ENCODE measurements at regions not wholly inside any gene's neighbourhood (a gene's known extent, or its start where the extent isn't known, plus 50 kb on each side); places are given as distances from the start of the nearest gene placed in this dataset.

DNA sequence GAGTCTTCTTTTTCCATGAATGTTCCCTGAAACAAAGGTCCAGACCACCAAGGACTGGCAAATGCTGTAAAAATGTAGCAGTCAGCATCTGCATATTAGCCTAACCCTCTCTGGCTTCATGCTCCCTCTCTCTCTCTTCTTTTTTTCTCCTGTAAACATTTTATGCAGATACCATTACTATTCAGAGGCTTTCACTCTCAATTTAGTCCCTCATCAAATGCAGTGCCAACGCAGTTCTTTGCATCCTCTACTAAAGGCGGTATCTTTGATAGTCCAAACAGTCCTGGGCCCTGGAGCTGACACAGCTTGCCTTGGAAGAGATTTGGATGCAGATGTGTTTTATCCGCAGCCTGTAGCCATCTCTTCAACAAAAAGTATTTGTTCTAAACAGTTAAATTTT lies 167.1 kb upstream of the MMS22L start:
- no peaks in the 10 kb centered on the region for H3K36me3 Mint-ChIP-seq (ENCODE audit: low read depth)
- DNase-seq: no peak
- H3K9me3 Mint-ChIP-seq: no peaks in the 10 kb centered on the region
- no peaks in the 10 kb centered on the region for H3K4me1 Mint-ChIP-seq (ENCODE audit: low read depth)
- H3K27me3 Mint-ChIP-seq (ENCODE audit: insufficient read depth): peaks cover 4% of the 10 kb centered on the region
- no peak overlapping the region for H3K27ac Mint-ChIP-seq
- TF ChIP-seq, protein P1, sequence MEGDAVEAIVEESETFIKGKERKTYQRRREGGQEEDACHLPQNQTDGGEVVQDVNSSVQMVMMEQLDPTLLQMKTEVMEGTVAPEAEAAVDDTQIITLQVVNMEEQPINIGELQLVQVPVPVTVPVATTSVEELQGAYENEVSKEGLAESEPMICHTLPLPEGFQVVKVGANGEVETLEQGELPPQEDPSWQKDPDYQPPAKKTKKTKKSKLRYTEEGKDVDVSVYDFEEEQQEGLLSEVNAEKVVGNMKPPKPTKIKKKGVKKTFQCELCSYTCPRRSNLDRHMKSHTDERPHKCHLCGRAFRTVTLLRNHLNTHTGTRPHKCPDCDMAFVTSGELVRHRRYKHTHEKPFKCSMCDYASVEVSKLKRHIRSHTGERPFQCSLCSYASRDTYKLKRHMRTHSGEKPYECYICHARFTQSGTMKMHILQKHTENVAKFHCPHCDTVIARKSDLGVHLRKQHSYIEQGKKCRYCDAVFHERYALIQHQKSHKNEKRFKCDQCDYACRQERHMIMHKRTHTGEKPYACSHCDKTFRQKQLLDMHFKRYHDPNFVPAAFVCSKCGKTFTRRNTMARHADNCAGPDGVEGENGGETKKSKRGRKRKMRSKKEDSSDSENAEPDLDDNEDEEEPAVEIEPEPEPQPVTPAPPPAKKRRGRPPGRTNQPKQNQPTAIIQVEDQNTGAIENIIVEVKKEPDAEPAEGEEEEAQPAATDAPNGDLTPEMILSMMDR (IDR thresholded peaks at IDR 0.05): no peak
- no peak overlapping the region for H3K4me3 Mint-ChIP-seq

DNA sequence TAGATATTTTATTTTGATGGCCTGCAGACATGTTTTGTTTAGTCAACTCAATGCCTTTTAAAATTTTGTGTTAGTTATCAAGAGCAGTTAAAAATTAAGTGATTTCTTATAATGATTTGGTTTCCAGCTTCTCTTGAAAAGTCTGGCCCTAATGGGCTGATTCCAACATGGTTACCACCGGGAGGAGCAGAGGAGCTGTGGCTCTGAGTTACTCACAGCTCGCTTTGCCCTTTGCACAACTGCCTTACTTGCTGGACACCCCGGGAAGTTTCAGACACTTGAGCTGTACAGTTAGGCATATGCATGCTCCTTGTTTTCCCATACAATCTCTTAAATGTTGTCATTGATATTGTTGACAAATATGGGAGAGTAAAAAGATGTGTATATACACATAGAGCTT lies 173.1 kb upstream of the MMS22L start:
- no peaks in the 10 kb centered on the region for H3K4me1 Mint-ChIP-seq (ENCODE audit: low read depth)
- TF ChIP-seq, protein P1 (IDR thresholded peaks at IDR 0.05): no peak

DNA sequence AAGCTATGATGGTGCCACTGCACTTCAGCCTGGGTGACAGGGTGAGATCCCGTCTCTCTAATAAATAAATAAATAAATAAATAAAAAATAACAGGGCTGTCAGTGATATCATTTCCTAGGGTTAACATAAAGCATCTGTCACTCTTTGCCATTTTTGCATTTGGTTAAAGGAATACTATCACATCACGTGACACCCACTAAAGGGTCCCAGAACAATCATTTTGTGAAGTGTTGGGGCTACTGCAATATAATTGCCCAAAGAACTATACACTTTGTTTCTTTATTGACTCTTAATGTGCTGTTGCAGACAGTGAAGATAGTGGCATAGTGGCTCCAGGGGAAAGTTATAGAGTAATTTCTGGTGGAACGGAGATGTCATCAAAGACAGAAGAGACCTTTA lies 176.5 kb upstream of the MMS22L start:
- no peaks in the 10 kb centered on the region for H3K27me3 Mint-ChIP-seq (ENCODE audit: insufficient read depth)
- no peak overlapping the region for H3K4me3 Mint-ChIP-seq
- H3K36me3 Mint-ChIP-seq (ENCODE audit: low read depth): no peaks in the 10 kb centered on the region
- H3K4me1 Mint-ChIP-seq (ENCODE audit: low read depth): no peaks in the 10 kb centered on the region
- TF ChIP-seq, protein P1 (IDR thresholded peaks at IDR 0.05): no peak
- DNase-seq: no peak
- no peaks in the 10 kb centered on the region for H3K9me3 Mint-ChIP-seq
- no peak overlapping the region for H3K27ac Mint-ChIP-seq

More for the DNA sequence above, 173.1 kb upstream of the MMS22L start:
- Mint-ChIP-seq H3K27ac (no peak overlapping the region), H3K27me3 (ENCODE audit: insufficient read depth) (no peaks in the 10 kb centered on the region), H3K36me3 (ENCODE audit: low read depth) (no peaks in the 10 kb centered on the region), H3K4me3 (no peak overlapping the region), H3K9me3 (no peaks in the 10 kb centered on the region)
- DNase-seq: no peak

DNA sequence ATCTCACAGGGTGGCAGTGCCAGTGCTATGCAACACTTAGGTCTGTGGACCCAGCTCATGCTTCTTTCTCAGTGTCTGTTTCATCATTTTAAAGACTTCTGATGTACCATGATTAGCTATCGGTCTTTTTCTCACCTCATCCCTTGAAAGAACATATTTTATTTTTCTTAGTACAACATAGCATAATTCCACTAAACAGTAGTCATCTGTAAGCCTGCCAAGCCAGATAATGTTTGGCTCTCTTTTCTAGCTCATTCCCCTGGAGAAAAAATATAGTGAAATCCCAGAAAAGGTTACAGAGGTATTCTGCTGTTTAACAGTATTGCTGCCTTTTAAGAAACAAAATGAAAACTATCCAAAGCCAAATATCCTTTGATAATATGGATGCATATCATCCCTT lies 177.0 kb upstream of the MMS22L start:
- no peaks in the 10 kb centered on the region for H3K9me3 Mint-ChIP-seq
- H3K4me1 Mint-ChIP-seq (ENCODE audit: low read depth): no peaks in the 10 kb centered on the region
- TF ChIP-seq, protein P1 (IDR thresholded peaks at IDR 0.05): no peak
- H3K27ac Mint-ChIP-seq: no peak overlapping the region
- no peak overlapping the region for H3K4me3 Mint-ChIP-seq
- no peak for DNase-seq
- no peaks in the 10 kb centered on the region for H3K27me3 Mint-ChIP-seq (ENCODE audit: insufficient read depth)
- no peaks in the 10 kb centered on the region for H3K36me3 Mint-ChIP-seq (ENCODE audit: low read depth)

DNA sequence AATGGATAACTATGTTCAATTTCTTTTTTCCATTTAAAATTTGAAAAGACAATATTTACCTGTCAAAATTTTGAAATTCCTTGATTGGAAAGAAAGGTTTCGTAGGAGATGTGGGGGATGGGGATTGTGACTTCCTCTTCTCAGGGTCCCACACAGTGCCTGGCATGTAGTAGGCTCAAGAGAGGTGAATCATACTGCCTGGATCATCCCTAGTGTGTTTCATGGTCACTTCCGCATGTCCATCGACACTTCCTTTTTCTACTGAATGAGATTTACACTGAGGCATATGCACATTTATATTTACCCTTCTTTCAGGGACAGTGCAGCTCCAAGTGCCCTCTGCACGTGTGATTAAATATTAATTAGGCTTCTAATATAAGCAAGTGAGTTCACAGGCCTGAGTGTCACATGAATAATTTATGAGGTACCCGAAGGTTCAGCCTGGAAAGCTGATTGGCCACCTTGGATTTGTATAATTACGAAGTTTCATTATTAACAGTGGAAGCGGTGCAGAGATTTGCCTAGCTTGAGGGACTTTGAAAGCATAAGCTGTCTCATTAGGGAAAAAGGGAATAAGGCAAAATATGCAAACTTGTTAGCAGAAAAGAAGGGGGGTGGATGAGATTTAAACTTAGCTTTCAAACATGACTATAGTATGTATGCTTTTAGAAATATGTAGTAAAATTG lies 177.5 kb upstream of the MMS22L start:
- H3K27me3 Mint-ChIP-seq (ENCODE audit: insufficient read depth): no peaks in the 10 kb centered on the region
- H3K4me1 Mint-ChIP-seq (ENCODE audit: low read depth): no peaks in the 10 kb centered on the region
- TF ChIP-seq, protein P1 (IDR thresholded peaks at IDR 0.05): no peak
- no peak overlapping the region for H3K27ac Mint-ChIP-seq
- H3K9me3 Mint-ChIP-seq: no peaks in the 10 kb centered on the region
- H3K4me3 Mint-ChIP-seq: no peak overlapping the region
- H3K36me3 Mint-ChIP-seq (ENCODE audit: low read depth): no peaks in the 10 kb centered on the region
- no peak for DNase-seq
